Epithelial cell of proximal tubule (primary cell): ENCODE measurements at regions not wholly inside any gene's neighbourhood (a gene's known extent, or its start where the extent isn't known, plus 50 kb on each side); places are given as distances from the start of the nearest gene placed in this dataset.

Experiments used
- DNase-seq: peaks from one replicate; pipeline ENCODE4 v3.0.0-alpha.2; 2011; ENCODE audit warnings: low read depth
- H3K4me3 ChIP-seq: 2 replicates; pipeline ENCODE4 v1.5.1; 2011; ENCODE audit warnings: low read depth, mild to moderate bottlenecking, low read length
- TF ChIP-seq, protein P1 (sequence below): conservative IDR thresholded peaks from 2 replicates; pipeline ENCODE4 v1.5.1; 2012; ENCODE audit warnings: low read depth, mild to moderate bottlenecking, low read length

DNA sequence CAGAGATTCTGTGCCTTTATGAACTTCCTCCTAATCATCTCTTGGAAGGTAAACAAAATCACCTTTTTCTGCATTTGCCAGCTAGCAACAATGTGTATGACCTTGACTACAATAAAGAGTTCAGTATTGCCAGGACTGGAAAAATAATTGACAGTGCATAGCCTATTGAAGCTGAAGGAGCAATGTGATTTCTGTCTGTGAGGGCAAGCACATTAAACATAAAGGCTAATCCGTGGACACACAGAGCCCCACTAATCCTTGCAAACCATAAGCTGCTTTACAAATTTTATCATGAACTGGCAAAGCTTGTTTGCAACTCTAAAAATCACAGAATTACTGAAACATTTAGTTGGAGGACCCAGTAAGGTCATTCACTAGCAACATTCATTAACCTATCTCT lies 563.8 kb downstream of the PYDC2 start:
- H3K4me3 ChIP-seq: no peak overlapping the region
- TF ChIP-seq, protein P1, sequence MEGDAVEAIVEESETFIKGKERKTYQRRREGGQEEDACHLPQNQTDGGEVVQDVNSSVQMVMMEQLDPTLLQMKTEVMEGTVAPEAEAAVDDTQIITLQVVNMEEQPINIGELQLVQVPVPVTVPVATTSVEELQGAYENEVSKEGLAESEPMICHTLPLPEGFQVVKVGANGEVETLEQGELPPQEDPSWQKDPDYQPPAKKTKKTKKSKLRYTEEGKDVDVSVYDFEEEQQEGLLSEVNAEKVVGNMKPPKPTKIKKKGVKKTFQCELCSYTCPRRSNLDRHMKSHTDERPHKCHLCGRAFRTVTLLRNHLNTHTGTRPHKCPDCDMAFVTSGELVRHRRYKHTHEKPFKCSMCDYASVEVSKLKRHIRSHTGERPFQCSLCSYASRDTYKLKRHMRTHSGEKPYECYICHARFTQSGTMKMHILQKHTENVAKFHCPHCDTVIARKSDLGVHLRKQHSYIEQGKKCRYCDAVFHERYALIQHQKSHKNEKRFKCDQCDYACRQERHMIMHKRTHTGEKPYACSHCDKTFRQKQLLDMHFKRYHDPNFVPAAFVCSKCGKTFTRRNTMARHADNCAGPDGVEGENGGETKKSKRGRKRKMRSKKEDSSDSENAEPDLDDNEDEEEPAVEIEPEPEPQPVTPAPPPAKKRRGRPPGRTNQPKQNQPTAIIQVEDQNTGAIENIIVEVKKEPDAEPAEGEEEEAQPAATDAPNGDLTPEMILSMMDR: no peak
- no peak for DNase-seq

DNA sequence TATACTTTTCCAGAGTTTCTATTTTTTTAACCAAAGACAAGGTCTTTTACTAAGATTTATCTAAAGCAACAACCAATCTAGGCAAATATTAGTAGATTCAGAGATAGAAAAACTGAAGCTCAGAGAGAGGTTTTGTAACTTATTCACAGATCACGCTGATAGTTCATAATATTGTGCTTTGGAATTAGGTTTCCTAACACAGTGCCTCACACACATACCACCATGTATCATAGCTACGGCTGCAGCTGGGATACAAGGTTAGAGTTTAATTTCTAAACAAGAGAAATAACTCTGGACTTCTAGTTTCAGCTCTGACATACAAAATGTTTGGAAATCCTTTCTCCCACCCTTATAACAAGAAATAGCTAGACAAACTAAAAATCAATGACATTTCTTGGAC lies 565.7 kb downstream of the PYDC2 start:
- DNase-seq: peak; percentile 69
- TF ChIP-seq, protein P1: no peak
- no peak overlapping the region for H3K4me3 ChIP-seq

DNA sequence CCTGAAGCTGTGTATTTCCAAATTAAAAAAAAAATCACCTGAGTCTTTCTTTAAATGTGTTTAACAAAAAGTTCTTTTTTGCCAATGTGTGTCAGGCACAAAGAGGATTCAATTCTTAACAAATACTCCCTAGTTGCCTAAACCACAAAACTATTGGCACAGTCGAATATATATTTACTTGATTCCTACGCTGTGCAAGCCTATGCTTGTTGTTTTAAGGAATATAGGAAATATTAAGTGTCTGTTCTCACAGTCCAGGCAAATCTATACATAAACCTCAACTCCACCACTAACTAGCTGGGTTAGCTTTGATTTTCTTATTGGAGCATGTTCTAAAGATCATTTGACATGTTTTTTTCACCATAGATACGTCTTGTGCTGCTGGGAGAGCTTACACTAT lies 571.0 kb downstream of the PYDC2 start:
- TF ChIP-seq, protein P1: no peak
- DNase-seq: no peak
- no peak overlapping the region for H3K4me3 ChIP-seq

DNA sequence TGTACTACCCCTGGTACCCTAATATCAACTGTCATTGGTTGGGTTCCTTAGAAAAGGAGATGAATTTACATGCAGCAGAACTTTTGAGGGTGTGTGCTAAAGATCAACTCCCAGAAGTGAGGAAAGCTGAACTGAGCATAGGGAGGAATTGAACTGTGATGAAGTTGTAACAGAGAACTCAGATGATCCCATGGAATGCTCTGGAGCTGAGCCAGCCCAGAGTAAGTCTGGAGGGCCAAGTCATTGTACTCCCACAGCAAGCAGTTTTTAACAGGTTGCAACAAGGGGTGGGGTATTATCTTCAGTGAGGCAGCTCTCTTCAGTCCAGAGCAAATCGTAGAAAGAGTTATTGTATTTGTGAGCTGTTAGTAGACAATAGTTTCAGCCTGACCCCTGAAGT lies 572.3 kb downstream of the PYDC2 start:
- TF ChIP-seq, protein P1: no peak
- DNase-seq: peak; percentile 46
- H3K4me3 ChIP-seq: no peak overlapping the region

DNA sequence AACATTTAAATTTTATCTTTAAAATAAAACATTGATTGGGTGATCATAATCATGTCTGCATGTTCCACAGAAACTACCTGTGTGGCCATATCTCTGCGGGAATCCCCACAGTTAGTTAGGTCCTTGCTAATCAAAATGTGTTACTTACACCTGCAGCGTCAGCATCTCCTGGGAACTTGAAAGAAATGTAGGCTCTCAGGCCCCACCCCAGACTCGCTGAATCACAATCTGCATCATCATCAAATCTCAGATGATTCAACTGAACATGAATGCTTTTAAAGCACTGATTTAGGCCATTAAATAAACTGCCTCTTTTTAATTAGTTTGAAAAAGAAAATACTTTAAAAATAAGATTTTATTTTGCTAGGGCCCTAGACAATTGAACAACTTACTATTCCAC lies 577.8 kb downstream of the PYDC2 start:
- no peak overlapping the region for H3K4me3 ChIP-seq
- DNase-seq: peak; percentile 55
- TF ChIP-seq, protein P1: no peak

DNA sequence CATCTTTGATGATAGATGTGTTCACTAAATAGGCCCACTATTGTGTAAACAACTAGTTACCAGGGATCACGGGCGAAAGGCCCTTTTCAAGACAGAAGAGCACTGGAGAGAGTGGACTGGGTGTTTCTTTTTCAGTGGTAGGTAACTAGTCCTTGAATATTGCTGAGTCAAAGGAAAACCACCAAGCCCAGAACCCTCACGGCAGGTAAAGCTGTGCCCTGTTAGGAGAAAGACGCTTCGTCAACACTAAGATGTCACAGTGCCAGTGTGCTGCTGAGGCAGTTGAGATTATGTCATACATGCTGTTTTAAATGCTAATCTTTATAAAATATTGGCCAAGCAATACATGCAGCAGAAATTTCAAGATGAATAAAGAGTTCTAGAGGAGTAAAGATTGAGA lies 578.6 kb downstream of the PYDC2 start:
- H3K4me3 ChIP-seq: no peak overlapping the region
- TF ChIP-seq, protein P1: no peak
- no peak for DNase-seq

DNA sequence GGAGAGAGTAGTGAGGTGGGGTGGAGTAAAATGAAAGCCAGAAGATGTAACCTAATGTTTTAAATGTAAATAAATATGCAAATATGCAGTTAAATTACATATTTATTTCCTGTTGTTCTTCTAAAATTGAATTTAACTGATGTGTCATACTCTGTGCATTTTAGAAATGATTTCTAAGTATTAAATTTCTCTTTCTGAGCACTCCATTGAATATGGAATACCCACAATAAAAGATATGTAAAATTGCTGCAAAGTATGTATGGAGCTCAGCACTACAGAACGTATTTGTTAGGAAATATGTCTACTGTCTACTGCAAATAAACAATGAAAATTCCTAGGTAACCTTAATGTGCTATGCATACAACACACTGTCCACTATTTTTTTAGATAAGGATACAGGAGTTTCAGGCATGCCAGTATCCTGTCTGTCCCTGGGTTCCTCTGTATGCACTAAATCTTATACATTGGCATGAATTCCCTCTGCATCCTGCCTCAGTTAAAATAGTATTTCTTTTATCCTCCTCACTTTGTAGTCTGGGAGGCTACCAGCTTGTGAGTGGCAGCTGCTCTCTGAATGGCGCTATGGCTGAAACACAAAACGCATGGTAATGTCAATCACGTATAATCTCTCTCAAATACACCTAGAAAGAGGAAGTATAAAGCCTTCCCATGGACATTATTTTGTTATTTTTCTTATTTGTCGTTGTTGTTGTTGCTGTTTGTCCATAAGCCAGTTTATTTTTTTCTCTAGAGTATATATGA lies 579.5 kb downstream of the PYDC2 start:
- no peak for DNase-seq
- no peak overlapping the region for H3K4me3 ChIP-seq
- TF ChIP-seq, protein P1: no peak
